GM18861 (cell line): ENCODE measurements at regions not wholly inside any gene's neighbourhood (a gene's known extent, or its start where the extent isn't known, plus 50 kb on each side); places are given as distances from the start of the nearest gene placed in this dataset.
"Not testable (repeated sequence)": the region's sequence is repeated elsewhere in the genome, so short reads cannot be mapped to it uniquely, and the experiment has no call there.

Source experiments
- ATAC-seq: cut with Tn5 transposase; IDR thresholded peaks from one replicate; pipeline ENCODE4 v1.9.1; 2021; ENCODE audit not compliant: unreplicated experiment

DNA sequence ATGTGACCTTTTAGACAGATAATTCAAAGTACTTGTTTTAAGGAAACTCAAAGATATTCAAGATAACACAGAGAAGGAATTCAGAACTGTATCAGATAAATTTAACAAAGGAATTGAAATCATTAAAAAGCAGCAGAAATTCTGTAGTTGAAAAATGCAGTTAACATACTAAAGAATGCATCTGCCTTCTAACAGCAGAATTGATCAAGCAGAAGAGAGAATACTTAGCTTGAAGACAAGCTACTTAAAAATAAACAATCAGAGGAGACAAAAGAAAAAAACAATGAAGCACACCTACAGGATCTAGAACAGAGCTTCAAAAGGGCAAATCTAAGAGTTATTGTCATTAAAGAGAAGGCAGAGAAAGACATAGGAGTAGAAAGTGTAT, 123.0 kb upstream of the TET2 start:
- ATAC-seq: no peak

DNA sequence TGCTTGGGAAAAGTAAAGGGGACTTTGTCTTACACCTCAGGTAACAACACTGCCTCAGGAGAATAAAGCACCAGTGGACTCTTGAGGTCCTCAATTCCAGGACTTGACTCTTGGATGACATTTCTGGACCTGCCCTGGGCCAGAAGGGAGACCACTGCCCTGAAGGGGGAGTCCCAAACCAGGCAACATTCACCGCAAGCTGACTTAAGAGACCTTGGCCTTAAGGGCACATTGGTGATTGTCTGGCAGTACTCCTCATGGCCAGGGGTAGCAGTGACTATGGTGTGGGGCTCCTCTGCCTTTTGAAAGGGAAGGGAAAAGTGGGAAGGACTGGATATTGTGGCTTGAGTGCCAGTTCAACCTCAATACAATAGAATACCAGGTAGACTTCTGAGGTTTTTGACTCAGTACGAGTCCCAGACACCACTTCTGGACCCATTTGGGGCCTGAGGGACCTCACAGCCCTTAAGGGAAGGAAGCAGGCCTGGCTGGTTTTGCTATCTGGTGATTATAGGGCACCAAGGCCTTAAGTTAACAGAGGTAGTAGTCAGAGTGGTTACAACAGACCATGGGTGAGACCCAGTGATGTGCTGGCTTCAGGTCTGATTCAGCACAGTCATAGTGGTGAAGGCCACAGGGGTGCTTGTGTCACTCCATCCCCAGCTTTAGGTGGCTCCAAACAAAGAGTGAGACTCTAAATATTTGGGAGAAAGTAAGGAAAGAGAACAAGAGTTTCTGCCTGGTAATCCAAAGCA, 121.2 kb upstream of the TET2 start:
- no peak for ATAC-seq

DNA sequence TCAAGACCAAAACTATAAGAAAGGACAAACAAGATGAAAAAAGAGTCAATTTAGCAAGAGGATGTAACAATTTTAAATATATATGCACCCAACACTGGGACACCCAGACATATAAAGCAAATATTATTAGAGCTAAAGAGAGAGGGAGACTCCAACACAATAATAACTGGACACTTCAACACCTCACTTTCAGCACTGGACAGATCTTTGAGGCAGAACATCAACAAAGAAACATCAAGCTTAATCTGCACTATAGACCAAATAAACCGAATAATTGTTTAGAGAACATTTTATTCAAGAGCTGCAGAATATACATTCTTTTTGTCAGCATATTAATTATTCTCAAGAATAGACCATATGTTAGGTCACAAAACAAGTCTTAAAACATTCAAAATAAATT, 109.7 kb upstream of the TET2 start:
- no peak for ATAC-seq

DNA sequence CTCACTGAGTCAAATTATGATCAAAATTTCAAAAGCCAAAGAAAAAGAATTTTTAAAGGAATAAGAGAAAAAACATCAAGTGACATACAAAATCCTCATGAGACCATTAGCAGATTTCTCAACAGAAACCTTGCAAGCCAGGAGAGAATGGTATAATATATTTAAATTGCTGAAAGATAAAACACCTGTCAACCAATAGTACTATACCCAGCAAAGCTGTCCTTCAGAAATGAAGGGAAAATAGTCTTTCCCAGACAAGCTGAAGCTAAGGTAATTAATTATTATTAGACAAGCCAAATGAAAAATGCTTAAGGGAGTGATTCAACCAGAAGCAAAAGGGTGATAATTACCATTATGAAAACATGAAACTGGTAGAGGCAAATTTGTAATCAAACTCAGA, 104.2 kb upstream of the TET2 start:
- no peak for ATAC-seq

DNA sequence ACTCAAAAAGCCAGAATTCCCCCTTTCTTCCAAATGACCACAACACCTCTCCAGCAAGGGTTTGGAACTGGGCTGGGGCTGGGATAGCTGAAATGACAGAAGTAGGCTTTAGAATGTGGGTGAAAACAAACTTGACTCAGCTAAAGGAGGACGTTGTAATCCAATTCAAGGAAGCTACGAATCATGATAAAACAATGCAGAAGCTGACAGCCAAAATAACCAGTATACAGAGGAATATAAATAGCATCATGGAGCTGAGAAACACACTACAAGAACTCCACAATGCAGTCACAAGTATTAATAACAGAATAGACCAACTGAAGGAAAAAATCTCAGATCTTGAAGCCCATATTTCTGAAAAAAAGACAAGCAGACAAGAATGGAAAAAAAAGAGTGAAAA, 95.8 kb upstream of the TET2 start:
- ATAC-seq: no peak

DNA sequence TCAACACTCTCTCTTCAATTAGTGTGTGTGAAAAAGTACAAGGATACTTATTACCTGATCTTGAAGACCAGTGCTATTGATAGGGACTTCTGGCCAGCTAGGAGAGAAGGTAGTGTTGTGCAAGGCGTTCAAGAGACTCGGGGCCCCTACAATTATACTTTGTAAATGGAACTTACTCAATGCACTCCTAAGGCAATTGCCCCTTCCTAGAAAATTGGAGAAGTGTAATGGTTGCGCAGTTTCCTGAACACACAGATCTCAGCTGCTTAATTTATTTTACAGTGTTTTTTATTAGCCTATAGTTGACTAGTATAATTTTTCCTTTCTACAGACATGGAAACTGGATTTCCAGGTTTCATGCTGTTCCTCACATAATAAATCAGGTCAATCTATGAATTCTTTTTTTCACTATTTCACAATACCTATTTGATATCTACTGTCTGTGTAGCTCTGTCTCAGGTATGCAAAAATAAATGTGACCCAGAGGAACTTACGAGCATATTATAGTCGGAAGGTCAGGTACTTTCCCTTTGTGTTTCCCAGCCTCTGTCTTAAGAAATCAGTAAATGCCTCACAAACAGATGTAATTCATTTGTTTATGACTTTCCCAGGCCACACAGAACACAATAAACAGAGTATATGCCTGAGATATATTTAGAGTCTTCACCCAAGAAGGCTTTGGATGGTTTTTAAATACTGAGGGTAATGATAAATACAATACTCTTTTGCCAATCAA, 89.1 kb upstream of the TET2 start:
- no peak for ATAC-seq

DNA sequence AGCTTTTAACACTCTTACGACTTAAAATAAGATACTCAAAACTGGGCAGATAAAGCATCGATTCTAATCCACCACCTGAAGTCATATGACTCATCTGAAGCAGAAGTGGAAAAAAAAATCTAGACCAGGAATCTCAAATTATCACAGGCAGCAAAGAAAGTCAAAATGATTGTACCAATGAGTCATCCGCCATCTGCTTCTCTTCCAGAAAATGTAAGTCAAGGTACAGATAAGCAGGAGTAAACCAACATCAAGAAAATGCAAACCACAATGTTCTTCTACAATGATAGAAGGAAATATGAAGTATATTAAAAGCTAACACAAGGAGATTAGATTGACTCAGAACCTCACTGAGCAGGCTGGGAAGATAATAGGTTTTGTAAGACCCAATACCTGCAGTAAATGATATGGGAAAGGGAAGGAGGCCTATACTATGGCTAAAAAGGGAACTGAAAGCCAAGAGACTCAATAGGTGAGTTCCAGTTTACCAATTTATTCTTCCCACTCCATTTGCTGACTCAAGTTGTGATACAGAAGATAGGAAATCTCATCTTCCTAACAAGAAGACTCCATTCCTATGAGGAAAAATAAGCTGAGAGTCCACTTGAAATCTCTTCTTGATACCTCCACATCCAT, 88.4 kb upstream of the TET2 start:
- no peak for ATAC-seq

DNA sequence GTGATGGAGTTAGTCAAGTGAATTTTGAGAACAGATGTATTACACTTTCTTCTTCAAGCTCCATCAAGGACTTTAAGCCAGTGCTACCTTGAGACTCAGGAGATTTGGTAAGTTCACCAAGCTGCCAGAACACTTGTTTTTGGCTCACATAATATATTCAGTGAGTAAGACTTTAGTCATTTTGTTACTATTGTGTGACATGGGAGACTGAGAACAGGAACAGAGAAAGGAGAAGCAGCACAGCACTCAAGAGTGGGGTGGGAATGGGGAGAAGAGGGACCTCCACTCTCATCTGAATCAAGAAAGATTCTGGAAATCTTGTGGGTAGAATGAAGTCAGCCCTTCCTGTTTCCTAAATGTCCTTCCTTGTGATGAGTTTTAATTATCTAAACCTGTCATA, 87.3 kb upstream of the TET2 start:
- ATAC-seq: peak; percentile 24

DNA sequence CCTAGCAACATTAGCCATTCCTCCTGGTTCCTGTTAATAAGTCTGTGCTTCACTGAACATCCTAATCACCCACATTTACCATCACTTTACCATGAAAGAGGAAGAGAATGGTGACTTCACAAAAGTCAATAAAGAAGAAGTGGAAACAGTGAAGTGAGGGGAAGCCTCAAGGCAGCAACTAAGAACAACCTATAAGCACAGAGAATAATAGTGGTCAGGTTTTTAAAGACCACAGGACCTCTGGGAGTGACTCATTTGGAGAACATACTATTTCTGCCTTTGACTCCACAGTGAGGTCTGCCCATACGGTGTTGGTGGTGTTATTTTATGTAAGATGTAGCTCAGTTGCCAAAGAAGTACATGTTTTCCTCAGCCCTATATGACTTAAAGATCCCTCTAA, 86.0 kb upstream of the TET2 start:
- ATAC-seq: peak; percentile 89

DNA sequence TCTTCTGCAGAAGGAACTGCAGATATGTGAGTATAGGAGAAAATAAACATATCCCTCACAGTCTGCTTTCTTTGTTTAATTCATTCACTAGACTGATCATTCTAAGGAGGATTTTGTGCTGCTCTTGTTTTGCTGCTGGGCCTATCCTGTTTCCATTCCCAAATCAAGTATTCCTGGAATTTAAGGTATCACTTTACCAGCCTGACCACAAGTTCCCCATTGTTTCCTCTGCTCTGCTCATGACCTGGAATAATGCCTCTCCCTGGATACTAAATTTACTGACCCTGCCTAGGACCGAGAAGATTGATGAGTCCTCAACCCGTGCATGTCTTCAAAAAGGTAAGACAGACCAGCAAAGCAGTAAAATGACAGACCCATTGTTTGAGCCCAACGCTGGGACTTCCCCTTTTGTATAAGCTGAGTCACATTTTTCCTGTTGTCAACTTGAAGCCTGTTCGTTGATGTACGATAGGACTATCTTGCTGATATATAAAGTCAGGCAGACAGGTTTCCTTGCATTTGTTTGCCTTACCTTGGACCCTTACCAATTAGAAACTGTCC, 85.5 kb upstream of the TET2 start:
- ATAC-seq: peak; percentile 25

DNA sequence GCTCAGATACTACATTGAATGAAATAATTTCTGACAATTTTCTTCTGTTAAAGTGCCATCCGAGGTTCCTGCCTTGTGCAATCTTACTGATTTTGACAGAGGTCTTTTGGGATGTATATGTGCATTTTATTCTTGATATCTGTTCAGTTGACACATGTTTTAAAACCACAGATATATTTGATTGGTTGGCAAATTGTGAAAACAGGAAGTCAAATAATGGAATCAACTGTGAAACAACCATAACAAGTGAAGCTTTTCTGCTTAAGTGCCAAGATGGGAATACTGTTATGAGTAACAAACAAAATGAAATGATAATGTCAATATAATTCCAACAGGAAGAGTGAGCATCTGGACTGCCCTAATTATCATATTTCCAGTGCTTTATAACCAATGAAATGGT, 84.9 kb upstream of the TET2 start:
- no peak for ATAC-seq

DNA sequence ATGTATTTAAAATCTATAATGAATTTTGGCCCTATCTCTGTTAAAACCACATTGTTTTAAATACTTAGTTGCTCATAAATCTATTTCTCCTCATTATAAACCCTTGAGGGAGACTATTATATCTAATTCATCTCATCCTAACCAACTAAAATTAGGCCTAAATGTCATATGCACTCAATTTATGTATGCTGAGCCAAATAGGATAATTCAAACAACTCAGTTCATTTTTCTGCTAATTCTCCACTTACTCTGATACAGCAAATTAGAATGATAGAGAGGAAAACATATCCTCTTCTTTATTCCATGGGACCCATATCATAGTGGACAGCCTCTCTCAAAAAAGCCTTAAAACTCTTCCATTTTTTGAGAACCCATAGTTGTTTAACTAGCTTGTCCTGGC, 80.3 kb upstream of the TET2 start:
- no peak for ATAC-seq

DNA sequence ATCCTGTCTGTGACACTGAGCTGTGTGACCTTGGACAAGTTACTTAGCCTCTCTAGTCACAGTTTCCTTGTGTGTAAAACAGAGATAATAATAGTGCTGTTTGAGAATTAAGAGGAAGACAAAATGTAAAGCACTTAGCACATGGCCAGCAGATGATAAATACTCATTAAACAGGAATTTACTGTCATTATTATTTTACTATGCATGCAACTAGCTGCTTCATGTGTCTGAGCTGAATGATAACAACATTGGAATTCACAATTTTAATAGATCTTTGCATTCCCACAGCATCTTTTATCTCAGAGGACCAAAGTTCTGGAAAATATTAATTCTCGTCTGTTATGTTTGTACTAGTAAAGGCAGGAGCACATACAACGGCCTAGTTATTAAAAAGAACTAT, 79.2 kb upstream of the TET2 start:
- no peak for ATAC-seq

DNA sequence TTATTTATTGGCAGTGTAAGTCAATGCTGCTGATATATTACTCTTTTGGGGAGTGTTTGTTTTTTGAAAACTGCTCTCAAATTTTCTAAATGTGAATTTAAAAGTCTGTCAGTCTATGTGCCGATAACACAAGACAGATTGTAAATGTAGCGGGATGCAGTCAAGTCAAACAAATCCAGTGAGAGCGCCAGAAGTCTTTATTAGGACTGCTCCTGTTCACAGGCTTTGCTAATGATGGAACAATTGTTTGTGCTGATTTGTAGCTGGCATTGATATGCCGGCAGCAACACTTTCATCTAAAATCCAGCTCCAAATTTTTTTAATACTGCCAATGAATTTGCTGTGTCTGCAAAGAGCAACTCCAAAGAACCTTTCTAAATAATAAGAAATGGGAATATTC, 78.7 kb upstream of the TET2 start:
- ATAC-seq: no peak

DNA sequence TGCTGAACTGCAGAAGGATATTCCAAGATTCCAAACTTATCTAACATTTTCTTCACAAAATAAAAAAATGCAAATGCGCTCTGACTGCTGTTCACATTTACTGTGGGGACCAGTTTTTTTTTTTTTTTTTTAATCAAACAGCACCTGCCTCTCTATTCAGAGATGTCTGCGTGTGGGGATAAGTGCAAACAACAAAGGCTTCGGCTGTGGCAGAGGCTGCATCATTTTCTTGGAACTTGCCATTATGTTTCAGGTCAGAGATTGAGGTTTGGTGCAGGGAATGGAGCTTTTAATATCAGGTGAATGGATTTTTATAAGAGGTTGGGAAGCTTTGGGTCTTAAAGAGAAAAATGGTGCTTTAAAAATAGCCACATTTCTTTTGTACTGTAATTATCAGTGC, 78.2 kb upstream of the TET2 start:
- no peak for ATAC-seq

DNA sequence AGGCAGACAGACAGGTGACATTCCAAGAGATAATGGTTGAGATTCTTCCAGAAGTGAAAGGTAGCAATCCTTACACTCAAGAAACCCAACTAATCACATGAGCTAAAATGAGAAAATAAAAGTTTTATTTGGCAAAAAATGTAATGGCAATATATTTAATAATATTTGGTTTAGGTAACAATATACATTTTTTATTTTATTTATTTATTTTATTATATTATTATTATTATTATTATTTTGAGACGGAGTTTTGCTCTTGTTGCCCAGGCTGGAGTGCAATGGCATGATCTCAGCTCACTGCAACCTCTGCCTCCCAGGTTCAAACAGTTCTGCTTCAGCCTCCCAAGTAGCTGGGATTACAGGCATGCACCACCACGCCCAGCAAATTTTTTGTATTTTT, 74.6 kb upstream of the TET2 start:
- not testable (repeated sequence) for ATAC-seq

DNA sequence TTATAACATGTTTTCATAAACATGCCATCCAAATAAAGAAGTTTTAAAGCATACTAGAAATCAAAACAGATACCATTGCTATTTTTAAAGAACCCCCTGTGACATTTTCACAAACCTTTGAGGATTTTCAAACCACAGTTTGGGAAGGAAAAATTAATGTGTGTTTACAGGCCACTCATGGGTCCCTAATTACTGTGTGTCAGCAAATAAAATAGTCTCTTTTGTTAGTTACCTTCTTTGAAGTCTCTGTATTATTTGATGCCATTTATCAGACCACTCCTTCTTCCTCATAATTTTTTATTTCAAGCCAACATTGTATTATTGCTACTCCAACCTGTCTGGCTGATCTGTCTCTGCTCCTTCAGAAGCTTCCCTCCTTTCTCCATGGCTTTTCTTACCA, 72.6 kb upstream of the TET2 start:
- ATAC-seq: no peak

DNA sequence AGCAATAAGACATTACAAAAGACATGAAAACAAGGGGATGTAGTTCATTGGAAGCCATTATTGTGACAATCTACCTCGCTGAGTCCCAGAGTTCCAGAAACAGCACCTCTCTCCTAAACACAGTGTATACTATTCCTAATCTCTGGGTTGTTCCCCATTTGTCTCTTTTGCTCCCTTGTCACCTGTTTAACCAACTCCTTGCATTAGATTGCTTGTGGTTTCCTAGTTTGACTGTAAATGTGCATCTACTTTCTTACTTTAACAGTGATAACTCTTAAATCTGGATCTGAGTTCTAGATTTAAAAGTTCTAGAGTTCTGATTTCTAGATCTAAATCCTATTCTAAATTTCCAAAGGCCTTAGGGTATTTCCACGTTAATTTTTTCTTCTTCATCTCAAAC, 71.6 kb upstream of the TET2 start:
- no peak for ATAC-seq

DNA sequence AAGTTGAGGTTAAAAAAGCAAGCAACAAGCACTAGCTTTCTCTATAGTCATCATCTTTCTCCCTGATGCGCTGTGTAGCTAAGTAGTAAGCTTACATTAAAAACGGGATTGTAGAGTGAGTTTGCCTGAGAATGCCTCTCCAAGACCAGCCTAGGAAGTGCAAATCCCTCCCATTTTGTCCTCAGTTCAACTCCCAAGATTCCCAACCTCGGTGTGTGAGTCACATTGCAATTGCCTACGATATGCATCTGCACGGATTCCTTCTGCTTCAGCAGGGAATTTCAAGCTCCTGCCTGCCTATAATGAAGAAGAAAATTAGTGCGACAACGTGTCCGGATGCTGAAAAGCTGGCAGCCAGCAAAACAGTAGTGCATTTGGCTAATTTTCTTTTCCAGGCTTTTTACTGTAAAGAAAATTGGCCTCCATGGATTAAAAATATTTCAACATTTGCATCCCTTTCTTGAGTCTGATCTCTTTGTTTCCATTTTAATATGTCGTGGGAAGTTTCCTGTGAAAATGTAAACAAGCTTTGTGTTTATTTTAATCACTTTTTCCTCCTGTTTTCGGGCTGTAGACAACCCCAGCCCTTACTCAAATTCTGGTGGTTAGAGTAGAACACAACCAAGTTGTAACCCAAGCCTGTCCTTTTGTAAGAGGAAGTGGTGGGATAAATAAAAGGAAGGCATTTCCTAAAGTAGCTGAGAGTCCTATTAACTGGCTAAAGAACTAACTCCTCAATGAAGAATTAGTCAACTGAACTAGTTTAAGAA, 58.4 kb upstream of the TET2 start:
- ATAC-seq: no peak

DNA sequence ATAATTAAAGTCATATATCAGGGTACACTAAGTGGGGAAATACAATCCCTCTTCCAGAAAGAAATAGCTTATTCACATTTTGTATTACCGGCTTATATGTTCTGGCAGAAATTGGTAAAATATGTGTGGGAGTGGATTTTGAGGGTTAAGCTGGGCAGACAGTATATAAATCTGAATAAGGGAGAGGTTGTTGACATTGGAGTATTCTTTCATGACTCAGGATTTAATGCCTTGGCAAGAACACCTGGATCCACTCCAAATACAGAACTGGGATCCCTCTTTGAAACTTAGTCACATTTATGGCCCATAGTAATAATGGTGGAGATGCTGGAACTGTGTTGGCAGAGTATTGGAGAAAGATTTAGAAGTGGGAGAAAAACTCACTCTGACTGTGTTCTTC, 54.3 kb upstream of the TET2 start:
- ATAC-seq: no peak

DNA sequence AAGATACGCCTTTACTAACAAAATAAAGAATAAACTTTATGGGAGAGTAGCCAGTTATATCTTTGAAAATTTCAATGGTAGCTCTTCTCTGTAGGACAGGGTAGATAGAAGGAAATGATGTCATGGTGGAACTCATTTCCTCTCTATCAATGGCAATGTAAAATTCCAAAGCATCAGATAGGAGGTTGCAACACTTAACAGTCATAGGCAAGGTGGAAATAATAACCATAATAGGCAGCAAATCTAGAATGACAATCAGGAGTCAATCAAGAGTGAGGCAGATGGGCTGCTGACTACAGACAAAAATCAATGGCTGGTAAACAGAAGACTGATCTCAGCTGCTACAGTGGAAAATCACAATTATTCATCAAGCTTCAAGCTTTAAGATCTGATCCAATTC, 53.9 kb upstream of the TET2 start:
- no peak for ATAC-seq
